H1 (cell line): ENCODE measurements at regions not wholly inside any gene's neighbourhood (a gene's known extent, or its start where the extent isn't known, plus 50 kb on each side); places are given as distances from the start of the nearest gene placed in this dataset.

ENCODE experiments used
- CTCF ChIA-PET: fragments of 300-600 bp; sonication (Branson Sonifier 250); formaldehyde crosslinking; loops from one replicate; lab custom pipeline; 2021; ENCODE audit not compliant: partially characterized antibody; lab: Charles Lee
- POLR2A ChIA-PET: fragments of 300-600 bp; sonication (Branson Sonifier 250); formaldehyde crosslinking; loops from one replicate; lab custom pipeline; 2021; ENCODE audit warnings: inconsistent platforms; ENCODE audit not compliant: partially characterized antibody; lab: Charles Lee
- DNase-seq, 2 experiments: peaks; one replicate each; pipeline versions ENCODE4 v3.0.0 to v3.0.0-alpha.2; 2010 to 2022; ENCODE audit warnings: low spot score in 2 of 2, low read depth in 1 of 2, mixed read lengths in 1 of 2
- FAIRE-seq: peaks from 2 replicates; lab custom pipeline; 2011; peaks lifted over from hg19 to GRCh38; lab: Jason Lieb, UNC
- H2AFZ ChIP-seq: 2 replicates; pipeline ENCODE4 v1.8.1; 2012; ENCODE audit warnings: low read length, inconsistent platforms
- H2AK5ac ChIP-seq: 2 replicates; pipeline ENCODE4 v1.6.1; 2013; ENCODE audit warnings: low read depth, low read length
- H2BK120ac ChIP-seq: replicated peaks from 2 replicates; pipeline ENCODE3; 2013; ENCODE audit warnings: low read depth, low read length, inconsistent platforms
- H2BK12ac ChIP-seq: 2 replicates; pipeline ENCODE4 v1.6.1; 2013; ENCODE audit warnings: low read depth, low read length
- H2BK15ac ChIP-seq: 2 replicates; pipeline ENCODE4 v1.6.1; 2013; ENCODE audit warnings: low read length
- H2BK20ac ChIP-seq: 2 replicates; pipeline ENCODE4 v1.6.1; 2013; ENCODE audit warnings: low read length
- H2BK5ac ChIP-seq: 2 replicates; pipeline ENCODE4 v1.6.1; 2013; ENCODE audit warnings: low read depth, low read length
- H3K14ac ChIP-seq: 2 replicates; pipeline ENCODE4 v1.6.1; 2013; ENCODE audit warnings: inconsistent platforms; ENCODE audit not compliant: insufficient read length
- H3K18ac ChIP-seq: 2 replicates; pipeline ENCODE4 v1.6.1; 2013; ENCODE audit warnings: low read length; ENCODE audit errors: extremely low read depth
- H3K23ac ChIP-seq: 2 replicates; pipeline ENCODE4 v1.6.1; 2013; ENCODE audit warnings: inconsistent platforms; ENCODE audit not compliant: insufficient read length
- H3K23me2 ChIP-seq: 2 replicates; pipeline ENCODE4 v1.6.1; 2013; ENCODE audit warnings: low read depth, low read length
- H3K27ac ChIP-seq: 2 replicates; pipeline ENCODE4 v1.6.1; 2011; ENCODE audit warnings: low read depth, low read length, inconsistent platforms
- H3K27me3 ChIP-seq, 4 experiments: replicated peaks in 1 of 4; 1 replicate in 1 of 4; 2 replicates in 3 of 4; pipeline versions ENCODE4 v1.6.1 to v1.8.1; 2011 to 2013; ENCODE audit warnings: low read length in 3 of 4, mild to moderate bottlenecking in 3 of 4, inconsistent platforms in 2 of 4, mixed read lengths in 2 of 4, moderate library complexity in 1 of 4; ENCODE audit not compliant: control insufficient read depth in 3 of 4, insufficient read depth in 3 of 4; ENCODE audit errors: extremely low read depth in 1 of 4
- H3K36me3 ChIP-seq, 4 experiments: 2 replicates each; pipeline versions ENCODE4 v1.6.1 to v1.8.1; 2011 to 2013; ENCODE audit warnings: mild to moderate bottlenecking in 4 of 4, low read length in 3 of 4, moderate library complexity in 2 of 4, control low read depth in 1 of 4, inconsistent platforms in 1 of 4; ENCODE audit not compliant: insufficient read depth in 4 of 4, control insufficient read depth in 2 of 4
- H3K4ac ChIP-seq: replicated peaks from 2 replicates; pipeline ENCODE3; 2013; ENCODE audit warnings: low read length, low read depth, mixed read lengths, inconsistent platforms; ENCODE audit not compliant: insufficient read length
- H3K4me1 ChIP-seq, 4 experiments: replicated peaks in 1 of 4; 1 replicate in 1 of 4; 2 replicates in 3 of 4; pipeline versions ENCODE4 v1.6.1 to v1.8.1; 2011 to 2013; ENCODE audit warnings: low read length in 3 of 4, inconsistent platforms in 2 of 4, mixed read lengths in 1 of 4; ENCODE audit not compliant: insufficient read depth in 4 of 4, control insufficient read depth in 3 of 4
- H3K4me2 ChIP-seq, 2 experiments: 2 replicates each; pipeline versions ENCODE4 v1.6.1 to v1.8.1; 2011 to 2013; ENCODE audit warnings: low read depth in 2 of 2, low read length in 2 of 2, control low read depth in 1 of 2, inconsistent platforms in 1 of 2, mild to moderate bottlenecking in 1 of 2; ENCODE audit not compliant: insufficient read depth in 1 of 2
- H3K4me3 ChIP-seq, 4 experiments: fragments of 200-600, 300-600 bp in 1 of 4; sonication (generic), shearing (Covaris generic), sonication (Bioruptor Twin) in 1 of 4; 2 replicates each; pipeline versions ENCODE4 v1.5.1 to v1.8.1; 2011 to 2016; ENCODE audit warnings: low read length in 4 of 4, low read depth in 3 of 4, control low read depth in 2 of 4, inconsistent platforms in 2 of 4, mild to moderate bottlenecking in 2 of 4, mixed read lengths in 1 of 4, moderate library complexity in 1 of 4; ENCODE audit not compliant: insufficient read depth in 2 of 4; ENCODE audit errors: extremely low read depth in 1 of 4
- H3K56ac ChIP-seq: replicated peaks from 2 replicates; pipeline ENCODE3; 2013; ENCODE audit warnings: low read depth, mild to moderate bottlenecking, mixed read lengths, low read length, inconsistent platforms; ENCODE audit not compliant: insufficient read length
- H3K79me1 ChIP-seq: 2 replicates; pipeline ENCODE4 v1.6.1; 2013; ENCODE audit warnings: low read depth, low read length, control low read depth
- H3K79me2 ChIP-seq, 2 experiments: 2 replicates each; pipeline versions ENCODE4 v1.6.1 to v1.8.1; 2012 to 2013; ENCODE audit warnings: low read length in 2 of 2, mild to moderate bottlenecking in 2 of 2, inconsistent platforms in 1 of 2; ENCODE audit not compliant: insufficient read depth in 2 of 2, control insufficient read depth in 1 of 2
- H3K9ac ChIP-seq, 4 experiments: replicated peaks in 1 of 4; 1 replicate in 1 of 4; 2 replicates in 3 of 4; pipeline versions ENCODE4 v1.6.1 to v1.8.1; 2011 to 2013; ENCODE audit warnings: low read depth in 3 of 4, low read length in 3 of 4, control low read depth in 2 of 4, mild to moderate bottlenecking in 2 of 4, moderate library complexity in 2 of 4, inconsistent platforms in 1 of 4; ENCODE audit errors: extremely low read depth in 1 of 4
- H3K9me3 ChIP-seq, 2 experiments: 2 replicates each; pipeline versions ENCODE4 v1.6.1 to v1.8.1; 2012 to 2013; ENCODE audit warnings: mild to moderate bottlenecking in 2 of 2, moderate library complexity in 2 of 2, control low read depth in 1 of 2, inconsistent platforms in 1 of 2, low read depth in 1 of 2, low read length in 1 of 2, mixed read lengths in 1 of 2; ENCODE audit not compliant: insufficient read depth in 2 of 2
- H4K20me1 ChIP-seq, 2 experiments: replicated peaks in 1 of 2; 2 replicates each; pipeline versions ENCODE3 to v1.8.1; 2011 to 2013; ENCODE audit warnings: inconsistent platforms in 2 of 2, low read length in 2 of 2, mild to moderate bottlenecking in 1 of 2; ENCODE audit not compliant: insufficient read depth in 2 of 2, control insufficient read depth in 1 of 2
- H4K5ac ChIP-seq: 2 replicates; pipeline ENCODE4 v1.6.1; 2013; ENCODE audit warnings: low read length, low read depth, mixed read lengths, inconsistent platforms; ENCODE audit not compliant: insufficient read length
- H4K8ac ChIP-seq: 2 replicates; pipeline ENCODE4 v1.8.0; 2013; ENCODE audit warnings: mild to moderate bottlenecking, moderate library complexity, low read length, inconsistent platforms; ENCODE audit not compliant: insufficient read depth; ENCODE audit errors: extremely low read depth
- H4K91ac ChIP-seq: replicated peaks from 2 replicates; pipeline ENCODE3; 2013; ENCODE audit warnings: low read length, mixed read lengths, inconsistent platforms; ENCODE audit not compliant: insufficient read length
- GTF2F1 ChIP-seq: IDR thresholded peaks from 2 replicates; pipeline ENCODE4 v1.6.1; 2012; ENCODE audit warnings: low read depth, low read length, improper control_type of control experiment, borderline replicate concordance
- HDAC2 ChIP-seq, 2 experiments: fragments of 300-600 bp in 1 of 2; sonication (generic) in 1 of 2; IDR thresholded peaks; 2 replicates each; pipeline ENCODE4 v1.6.1; 2011 to 2012; ENCODE audit warnings: low read depth in 2 of 2, low read length in 2 of 2, mild to moderate bottlenecking in 2 of 2, moderate library complexity in 2 of 2, borderline replicate concordance in 1 of 2, inconsistent platforms in 1 of 2
- KDM1A ChIP-seq: fragments of 200-600, 300-600 bp; sonication (generic); IDR thresholded peaks from 2 replicates; pipeline ENCODE4 v1.7.1; 2016; ENCODE audit warnings: mild to moderate bottlenecking, low read length, borderline replicate concordance
- RNF2 ChIP-seq: fragments of 200-900, 300-1000 bp; sonication (generic); IDR thresholded peaks from 2 replicates; pipeline ENCODE4 v1.7.1; 2016; ENCODE audit warnings: borderline replicate concordance, low read depth, mild to moderate bottlenecking, antibody characterized with exemption, low read length; ENCODE audit not compliant: poor library complexity, severe bottlenecking; ENCODE audit errors: missing control alignments
- SIN3A ChIP-seq, 2 experiments: IDR thresholded peaks in 1 of 2; conservative IDR thresholded peaks in 1 of 2; 2 replicates each; pipeline ENCODE4 v1.6.1; 2011 to 2012; ENCODE audit warnings: low read length in 2 of 2, improper control_type of control experiment in 1 of 2, low read depth in 1 of 2, mild to moderate bottlenecking in 1 of 2
- SRF ChIP-seq: IDR thresholded peaks from 2 replicates; pipeline ENCODE4 v1.6.1; 2011; ENCODE audit warnings: mild to moderate bottlenecking, low read depth, low read length, moderate library complexity
- TAF1 ChIP-seq: IDR thresholded peaks from 2 replicates; pipeline ENCODE4 v1.6.1; 2011; ENCODE audit warnings: mild to moderate bottlenecking, low read depth, low read length
- WGBS, 2 experiments: shearing (Covaris generic) in 1 of 2; methylation state at CpG; one replicate each; pipeline versions ENCODE4 v1.1.6 to v1.1.7; 2013 to 2015; ENCODE audit warnings: low lambda C conversion rate in 2 of 2, mixed read lengths in 2 of 2, inconsistent platforms in 1 of 2, low coverage in 1 of 2, missing lambda C conversion rate in 1 of 2; ENCODE audit not compliant: insufficient replicate concordance in 2 of 2, insufficient coverage in 1 of 2, insufficient read length in 1 of 2; ENCODE audit errors: extremely low coverage in 1 of 2, missing lambda C conversion rate in 1 of 2; 5-methylcytosine and 5-hydroxymethylcytosine counted together

GRCh38 chr11:109981031-109981636, 112.1 kb upstream of the ZC3H12C start:
- Histone ChIP-seq H4K91ac (no peak overlapping the region), H2BK20ac (no peak overlapping the region), H3K9me3 (no peaks in the 10 kb centered on the region), H4K8ac (no peak overlapping the region), H3K27ac (no peak overlapping the region), H3K4me2 (no peak overlapping the region), H2BK15ac (no peak overlapping the region), H3K14ac (no peak overlapping the region), H3K23ac (no peak overlapping the region), H3K23me2 (no peaks in the 10 kb centered on the region), H3K4me3 (no peak overlapping the region), H3K79me2 (no peaks in the 10 kb centered on the region), H3K36me3 (no peaks in the 10 kb centered on the region), H2BK120ac (no peak overlapping the region), H3K27me3 (no peaks in the 10 kb centered on the region), H2BK5ac (no peak overlapping the region), H4K20me1 (no peaks in the 10 kb centered on the region), H2AFZ (no peak overlapping the region), H3K4me1 (no peaks in the 10 kb centered on the region), H2BK12ac (no peak overlapping the region), H4K5ac (no peak overlapping the region), H3K18ac (no peak overlapping the region), H3K79me1 (no peaks in the 10 kb centered on the region), H3K9ac (no peak overlapping the region), H3K4ac (no peak overlapping the region), H2AK5ac (no peak overlapping the region), H3K56ac (no peak overlapping the region)
- no peak for FAIRE-seq
- DNase-seq: no peak
- ChIA-PET POLR2A (no interaction called here), CTCF (no interaction called here)
- 69% methylated on average over 1 of the region's 1 CpG; no CpG with 5 or more reads in 1 of the 2 experiments for WGBS, 2 experiments
- TF ChIP-seq GTF2F1 (no peak), SIN3A (conservative IDR thresholded peaks at IDR 0.05 in 1 of 2, IDR thresholded peaks at IDR 0.05 in 1 of 2; ENCODE audit: low read depth in 1 of 2, low read length in 2 of 2) (no peak), HDAC2 (IDR thresholded peaks at IDR 0.05; ENCODE audit: borderline replicate concordance in 1 of 2, low read depth in 2 of 2, low read length in 2 of 2) (no peak), RNF2 (no peak), SRF (no peak), TAF1 (no peak), KDM1A (no peak)
